IMR-90 (cell line): ENCODE measurements at regions not wholly inside any gene's neighbourhood (a gene's known extent, or its start where the extent isn't known, plus 50 kb on each side); places are given as distances from the start of the nearest gene placed in this dataset.

ENCODE experiments used
- CEBPB ChIP-seq: IDR thresholded peaks from 2 replicates; pipeline ENCODE4 v1.6.1; 2012; ENCODE audit warnings: low read depth, low read length, improper control_type of control experiment
- CTCF ChIP-seq: conservative IDR thresholded peaks from 2 replicates; pipeline ENCODE4 v1.5.1; 2012; ENCODE audit warnings: mild to moderate bottlenecking, low read depth, low read length, improper control_type of control experiment
- ELK1 ChIP-seq: fragments of 150-350 bp; IDR thresholded peaks from 2 replicates; pipeline ENCODE4 v1.6.1; 2016; ENCODE audit warnings: low read depth, mild to moderate bottlenecking, low read length, moderate library complexity, borderline replicate concordance
- MAFK ChIP-seq: IDR thresholded peaks from 2 replicates; pipeline ENCODE4 v1.6.1; 2012; ENCODE audit warnings: low read depth, low read length, improper control_type of control experiment
- NFE2L2 ChIP-seq: fragments of 150-350 bp; IDR thresholded peaks from 2 replicates; pipeline ENCODE4 v1.6.1; 2016; ENCODE audit warnings: low read depth, mild to moderate bottlenecking, low read length
- POLR2A ChIP-seq: IDR thresholded peaks from 2 replicates; pipeline ENCODE4 v1.6.1; 2012; ENCODE audit warnings: mild to moderate bottlenecking, low read depth, low read length
- RAD21 ChIP-seq: IDR thresholded peaks from 2 replicates; pipeline ENCODE4 v1.6.1; 2012; ENCODE audit warnings: low read length, improper control_type of control experiment
- RCOR1 ChIP-seq: IDR thresholded peaks from 2 replicates; pipeline ENCODE4 v1.6.1; 2012; ENCODE audit warnings: mild to moderate bottlenecking, low read length, improper control_type of control experiment; ENCODE audit not compliant: insufficient replicate concordance
- RFX5 ChIP-seq: IDR thresholded peaks from 2 replicates; pipeline ENCODE4 v1.8.0; 2012; ENCODE audit warnings: low read depth, mild to moderate bottlenecking, low read length, moderate library complexity
- SMC3 ChIP-seq: fragments of 150-350 bp; IDR thresholded peaks from 2 replicates; pipeline ENCODE4 v1.6.1; 2016; ENCODE audit warnings: low read depth, mild to moderate bottlenecking, antibody characterized with exemption, low read length, moderate library complexity
- TF ChIP-seq, protein P1 (sequence below): fragments of 150-350 bp; IDR thresholded peaks from 2 replicates; pipeline ENCODE4 v1.6.1; 2017; ENCODE audit warnings: mild to moderate bottlenecking, antibody characterized with exemption, low read length, low read depth

- TF ChIP-seq CTCF, result no peak
- TF ChIP-seq CEBPB, result no peak
- TF ChIP-seq, protein P1, sequence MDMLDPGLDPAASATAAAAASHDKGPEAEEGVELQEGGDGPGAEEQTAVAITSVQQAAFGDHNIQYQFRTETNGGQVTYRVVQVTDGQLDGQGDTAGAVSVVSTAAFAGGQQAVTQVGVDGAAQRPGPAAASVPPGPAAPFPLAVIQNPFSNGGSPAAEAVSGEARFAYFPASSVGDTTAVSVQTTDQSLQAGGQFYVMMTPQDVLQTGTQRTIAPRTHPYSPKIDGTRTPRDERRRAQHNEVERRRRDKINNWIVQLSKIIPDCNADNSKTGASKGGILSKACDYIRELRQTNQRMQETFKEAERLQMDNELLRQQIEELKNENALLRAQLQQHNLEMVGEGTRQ, result no peak
- no peak for TF ChIP-seq RCOR1
- no peak for TF ChIP-seq POLR2A
- TF ChIP-seq RAD21, result no peak
- TF ChIP-seq NFE2L2, result no peak
- TF ChIP-seq SMC3, result no peak
- no peak for TF ChIP-seq ELK1
- TF ChIP-seq RFX5, result no peak
- no peak for TF ChIP-seq MAFK
Measured at GRCh38 chr16:79850348-79850747, 249.8 kb upstream of the MAF start.
